ENCODE measurements at regions not wholly inside any gene's neighbourhood (a gene's known extent, or its start where the extent isn't known, plus 50 kb on each side); places are given as distances from the start of the nearest gene placed in this dataset.

DNA sequence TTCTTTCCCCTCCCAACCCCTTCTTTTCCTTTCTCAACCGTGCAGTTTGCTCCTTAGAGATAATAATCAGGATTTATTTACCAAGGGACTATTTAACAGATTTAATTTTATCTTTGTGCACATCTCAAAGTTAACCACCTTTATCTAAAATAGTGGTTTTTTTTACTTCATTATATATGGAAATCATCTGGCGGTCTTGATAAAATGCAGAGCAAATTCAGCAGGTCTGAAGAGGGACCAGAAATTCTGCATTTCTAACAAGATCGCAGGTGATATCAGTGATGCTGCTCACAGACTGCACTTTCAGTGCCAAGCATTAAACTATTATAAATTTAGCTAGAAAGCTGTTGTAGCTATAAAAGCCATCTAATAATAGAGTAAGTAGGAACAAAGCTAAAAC is 83.4 kb upstream of the NEGR1 start:
- Histone ChIP-seq H3K27me3 (no peaks in the 10 kb centered on the region), H3K4me1 (peaks cover 0 to 25% (median 12%) of the 10 kb centered on the region in 10 experiments; a peak in 16 of 20 replicates), H3K27ac (peak overlapping the region in 8 of 11 experiments; percentile 17 to 63 (median 45); a peak in 10 of 22 replicates), H3K4me3 (no peak overlapping the region), H3K9me3 (replicated peaks in 1 of 11) (0 out of 22 replicates have a peak, but pooled peaks cover 0 to 2% (median 0%) of the 10 kb centered on the region in 11 experiments), H4K20me1 (no peaks in the 10 kb centered on the region), H3K36me3 (no peaks in the 10 kb centered on the region), H3K9ac (no peak overlapping the region), H3K4me2 (peak overlapping the region in 5 of 11 experiments; percentile 52 to 70 (median 64); a peak in 7 of 22 replicates)
- no peak for TF ChIP-seq Cebpa-rat (IDR thresholded peaks at IDR 0.05)

DNA sequence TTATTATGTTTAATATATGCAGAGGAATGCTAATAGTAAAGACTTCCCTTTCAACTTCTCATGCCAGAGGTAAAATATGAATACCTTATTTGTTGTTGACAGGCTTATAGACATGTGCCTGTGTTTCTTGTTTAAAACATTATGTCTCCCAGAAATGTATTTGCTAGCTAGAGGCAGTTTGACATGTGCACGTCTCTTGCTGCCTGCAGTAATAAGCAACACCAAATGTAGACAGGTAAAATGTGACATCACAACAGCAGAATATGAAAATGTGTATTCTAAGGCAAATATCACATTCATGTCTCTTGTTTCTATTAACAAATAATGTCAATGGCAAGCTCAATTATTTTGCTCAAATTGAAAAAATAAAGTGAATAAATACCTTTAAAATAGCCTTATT is 80.2 kb upstream of the NEGR1 start:
- Histone ChIP-seq H3K27me3 (no peaks in the 10 kb centered on the region), H3K36me3 (no peaks in the 10 kb centered on the region), H3K4me1 (peaks cover 0 to 18% (median 12%) of the 10 kb centered on the region in 10 experiments; a peak in 16 of 20 replicates), H4K20me1 (no peaks in the 10 kb centered on the region), H3K9me3 (replicated peaks in 1 of 11) (no peaks in the 10 kb centered on the region), H3K27ac (no peak overlapping the region), H3K4me3 (no peak overlapping the region), H3K4me2 (no peak overlapping the region), H3K9ac (no peak overlapping the region)
- no peak for TF ChIP-seq Cebpa-rat (IDR thresholded peaks at IDR 0.05)

DNA sequence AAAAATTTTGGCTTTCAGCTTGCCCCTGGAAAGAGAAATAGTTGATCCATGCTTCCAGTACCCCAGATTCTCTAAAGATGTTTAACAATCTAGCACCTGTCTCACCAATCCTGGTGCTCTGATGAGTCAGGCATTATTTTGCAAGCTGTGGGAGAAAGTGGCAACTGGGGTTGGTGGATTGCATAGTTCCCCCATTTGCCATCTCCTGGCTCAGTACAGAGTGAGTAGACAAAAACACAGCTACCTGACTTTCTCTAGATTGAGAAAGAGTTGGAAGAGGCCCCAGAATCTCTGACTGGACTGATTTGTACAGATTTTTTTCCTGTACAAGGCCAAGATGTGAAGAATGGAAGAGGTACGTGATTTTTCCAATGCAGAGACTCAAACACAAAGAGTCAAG is 75.1 kb upstream of the NEGR1 start:
- no peak overlapping the region for H3K4me2 ChIP-seq
- H3K9me3 ChIP-seq (replicated peaks in 1 of 11): no peaks in the 10 kb centered on the region
- no peaks in the 10 kb centered on the region for H3K36me3 ChIP-seq
- no peaks in the 10 kb centered on the region for H3K4me1 ChIP-seq
- no peaks in the 10 kb centered on the region for H4K20me1 ChIP-seq
- no peaks in the 10 kb centered on the region for H3K27me3 ChIP-seq
- H3K4me3 ChIP-seq: no peak overlapping the region
- H3K27ac ChIP-seq: no peak overlapping the region
- no peak overlapping the region for H3K9ac ChIP-seq
- TF ChIP-seq Cebpa-rat (IDR thresholded peaks at IDR 0.05): no peak

DNA sequence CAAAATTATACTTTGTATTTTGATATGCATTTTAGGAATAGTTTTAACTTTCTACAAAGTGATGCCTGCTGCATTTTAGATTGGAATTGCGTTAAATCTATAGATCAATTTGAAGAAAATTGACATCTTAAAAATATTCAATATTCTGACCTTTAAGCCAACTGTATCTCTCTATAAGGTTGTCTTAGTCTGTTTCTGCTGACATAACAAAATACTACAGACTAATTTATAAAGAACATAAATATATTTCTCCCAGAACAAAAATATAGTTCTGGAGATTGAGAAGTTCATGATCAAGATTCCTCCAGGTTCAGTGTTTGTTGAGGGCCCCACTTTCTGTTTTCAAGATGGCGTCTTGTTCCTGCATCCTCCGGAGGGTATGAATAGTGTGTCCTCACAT is 73.6 kb upstream of the NEGR1 start:
- no peak overlapping the region for H3K4me2 ChIP-seq
- H3K4me1 ChIP-seq: no peaks in the 10 kb centered on the region
- H3K9me3 ChIP-seq (replicated peaks in 1 of 11): no peaks in the 10 kb centered on the region
- no peak for TF ChIP-seq Cebpa-rat (IDR thresholded peaks at IDR 0.05)
- H3K36me3 ChIP-seq: no peaks in the 10 kb centered on the region
- no peak overlapping the region for H3K9ac ChIP-seq
- no peak overlapping the region for H3K4me3 ChIP-seq
- H3K27ac ChIP-seq: no peak overlapping the region
- H4K20me1 ChIP-seq: no peaks in the 10 kb centered on the region
- no peaks in the 10 kb centered on the region for H3K27me3 ChIP-seq

DNA sequence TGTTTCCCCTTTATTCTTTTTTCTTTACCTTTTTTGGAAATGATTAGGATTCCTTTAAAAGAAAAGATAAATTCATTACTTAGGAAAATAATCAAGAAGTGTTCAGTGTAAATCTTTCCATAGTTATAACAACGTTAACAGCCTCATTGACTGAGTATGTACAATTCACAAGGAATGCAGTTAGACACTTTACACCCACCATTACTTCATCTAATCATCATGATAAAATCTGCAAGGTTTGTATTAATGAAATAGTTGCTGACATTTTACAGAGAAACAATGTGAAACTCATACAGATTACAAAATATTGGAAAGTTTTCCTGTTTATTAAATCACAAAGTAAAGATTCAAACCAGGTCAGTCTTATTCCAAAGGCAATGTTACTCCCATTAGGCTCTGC is 59.3 kb upstream of the NEGR1 start:
- no peak overlapping the region for H3K27ac ChIP-seq
- H3K4me1 ChIP-seq: no peaks in the 10 kb centered on the region
- H3K9me3 ChIP-seq (replicated peaks in 1 of 11): no peaks in the 10 kb centered on the region
- no peak overlapping the region for H3K4me3 ChIP-seq
- no peak overlapping the region for H3K4me2 ChIP-seq
- no peak for TF ChIP-seq Cebpa-rat (IDR thresholded peaks at IDR 0.05)
- H4K20me1 ChIP-seq: no peaks in the 10 kb centered on the region
- no peaks in the 10 kb centered on the region for H3K36me3 ChIP-seq
- H3K9ac ChIP-seq: no peak overlapping the region
- no peaks in the 10 kb centered on the region for H3K27me3 ChIP-seq

DNA sequence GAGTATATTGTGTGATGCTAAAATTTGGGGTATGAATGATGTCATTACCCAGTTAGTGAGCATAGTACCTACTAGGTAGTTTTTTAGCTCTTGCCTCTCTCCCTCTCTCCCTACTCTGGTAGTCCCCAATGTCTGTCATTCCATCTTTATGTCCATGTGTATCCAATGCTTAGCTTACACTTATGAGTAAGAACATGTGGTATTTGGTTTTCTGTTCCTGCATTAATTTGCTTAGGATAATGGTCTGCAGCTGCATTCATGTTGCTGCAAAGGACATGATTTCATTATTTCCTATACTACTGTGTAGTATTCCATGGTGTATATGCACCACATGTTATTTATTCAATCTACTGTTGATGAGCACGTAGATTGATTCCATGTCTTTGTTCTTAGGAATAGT is 54.4 kb upstream of the NEGR1 start:
- no peak overlapping the region for H3K4me3 ChIP-seq
- no peak for TF ChIP-seq Cebpa-rat (IDR thresholded peaks at IDR 0.05)
- no peak overlapping the region for H3K27ac ChIP-seq
- H3K9me3 ChIP-seq (replicated peaks in 1 of 11): no peaks in the 10 kb centered on the region
- H4K20me1 ChIP-seq: no peaks in the 10 kb centered on the region
- H3K4me2 ChIP-seq: no peak overlapping the region
- H3K27me3 ChIP-seq: no peaks in the 10 kb centered on the region
- no peaks in the 10 kb centered on the region for H3K4me1 ChIP-seq
- H3K36me3 ChIP-seq: no peaks in the 10 kb centered on the region
- H3K9ac ChIP-seq: no peak overlapping the region
